ENCODE measurements at regions not wholly inside any gene's neighbourhood (a gene's known extent, or its start where the extent isn't known, plus 50 kb on each side); places are given as distances from the start of the nearest gene placed in this dataset.

DNA sequence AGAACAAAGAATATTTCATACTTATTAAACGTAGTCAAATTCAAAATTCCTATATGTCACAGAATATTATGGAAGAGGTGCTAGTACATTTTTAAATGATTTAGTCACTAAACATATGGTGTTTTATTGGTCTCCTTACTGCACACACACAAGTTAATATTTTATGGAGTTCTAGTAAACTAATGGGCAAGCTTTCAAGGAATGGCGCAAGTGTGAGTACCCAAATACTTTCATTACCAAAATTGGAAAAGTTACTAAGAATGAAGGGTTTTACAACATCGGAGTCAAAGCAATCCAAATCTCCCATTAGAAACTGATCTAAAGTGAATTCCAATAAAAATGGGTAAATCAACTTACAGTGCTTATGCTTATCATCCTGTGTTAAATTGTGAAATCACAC, 921.9 kb downstream of the ADGRL2 start:
- TF ChIP-seq, protein P1, sequence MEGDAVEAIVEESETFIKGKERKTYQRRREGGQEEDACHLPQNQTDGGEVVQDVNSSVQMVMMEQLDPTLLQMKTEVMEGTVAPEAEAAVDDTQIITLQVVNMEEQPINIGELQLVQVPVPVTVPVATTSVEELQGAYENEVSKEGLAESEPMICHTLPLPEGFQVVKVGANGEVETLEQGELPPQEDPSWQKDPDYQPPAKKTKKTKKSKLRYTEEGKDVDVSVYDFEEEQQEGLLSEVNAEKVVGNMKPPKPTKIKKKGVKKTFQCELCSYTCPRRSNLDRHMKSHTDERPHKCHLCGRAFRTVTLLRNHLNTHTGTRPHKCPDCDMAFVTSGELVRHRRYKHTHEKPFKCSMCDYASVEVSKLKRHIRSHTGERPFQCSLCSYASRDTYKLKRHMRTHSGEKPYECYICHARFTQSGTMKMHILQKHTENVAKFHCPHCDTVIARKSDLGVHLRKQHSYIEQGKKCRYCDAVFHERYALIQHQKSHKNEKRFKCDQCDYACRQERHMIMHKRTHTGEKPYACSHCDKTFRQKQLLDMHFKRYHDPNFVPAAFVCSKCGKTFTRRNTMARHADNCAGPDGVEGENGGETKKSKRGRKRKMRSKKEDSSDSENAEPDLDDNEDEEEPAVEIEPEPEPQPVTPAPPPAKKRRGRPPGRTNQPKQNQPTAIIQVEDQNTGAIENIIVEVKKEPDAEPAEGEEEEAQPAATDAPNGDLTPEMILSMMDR (conservative IDR thresholded peaks at IDR 0.05), result no peak
- no peak for TF ChIP-seq ZFX (IDR thresholded peaks at IDR 0.05)

All from C4-2B (cell line).